Osteocyte (in vitro differentiated cells): ENCODE measurements at regions not wholly inside any gene's neighbourhood (a gene's known extent, or its start where the extent isn't known, plus 50 kb on each side); places are given as distances from the start of the nearest gene placed in this dataset.

Experiments
- DNase-seq: peaks from one replicate; pipeline ENCODE4 v3.0.0; 2021; ENCODE audit warnings: mixed read lengths; ENCODE audit not compliant: unreplicated experiment; ENCODE audit errors: extremely low spot score
- H3K27ac Mint-ChIP-seq: one replicate; pipeline ENCODE4 v1.8.0; 2021; ENCODE audit warnings: mild to moderate bottlenecking, mixed read lengths; ENCODE audit not compliant: unreplicated experiment
- H3K27me3 Mint-ChIP-seq: one replicate; pipeline ENCODE4 v1.8.0; 2021; ENCODE audit warnings: mixed read lengths; ENCODE audit not compliant: unreplicated experiment
- H3K36me3 Mint-ChIP-seq: one replicate; pipeline ENCODE4 v1.8.0; 2021; ENCODE audit warnings: mixed read lengths; ENCODE audit not compliant: unreplicated experiment
- H3K4me1 Mint-ChIP-seq: one replicate; pipeline ENCODE4 v1.8.0; 2021; ENCODE audit warnings: mixed read lengths; ENCODE audit not compliant: unreplicated experiment
- H3K4me3 Mint-ChIP-seq: one replicate; pipeline ENCODE4 v1.8.0; 2021; ENCODE audit warnings: mild to moderate bottlenecking, moderate library complexity, mixed read lengths; ENCODE audit not compliant: unreplicated experiment
- H3K9me3 Mint-ChIP-seq: one replicate; pipeline ENCODE4 v1.8.0; 2021; ENCODE audit warnings: mixed read lengths; ENCODE audit not compliant: unreplicated experiment
- CTCF ChIP-seq: fragments of 200-600 bp; sonication (generic); IDR thresholded peaks from 2 replicates; pipeline ENCODE4 v1.5.0; 2021; ENCODE audit warnings: antibody characterized with exemption, mild to moderate bottlenecking, moderate library complexity

- no peak for DNase-seq
- Mint-ChIP-seq H3K4me3 (no peak overlapping the region), H3K9me3 (peaks cover 48% of the 10 kb centered on the region), H3K4me1 (no peaks in the 10 kb centered on the region), H3K27me3 (no peaks in the 10 kb centered on the region), H3K36me3 (no peaks in the 10 kb centered on the region), H3K27ac (no peak overlapping the region)
- no peak for TF ChIP-seq CTCF
Observed at GRCh38 chr10:107971973-107972372, 807.5 kb upstream of the SORCS1 start.

GRCh38 chr10:107971411-107971810, 806.9 kb upstream of the SORCS1 start:
- Mint-ChIP-seq H3K36me3 (no peaks in the 10 kb centered on the region), H3K4me3 (no peak overlapping the region), H3K9me3 (peaks cover 50% of the 10 kb centered on the region), H3K27me3 (no peaks in the 10 kb centered on the region), H3K4me1 (no peaks in the 10 kb centered on the region), H3K27ac (no peak overlapping the region)
- TF ChIP-seq CTCF = no peak
- DNase-seq = no peak

GRCh38 chr10:107970512-107970911, 806.0 kb upstream of the SORCS1 start:
- DNase-seq = no peak
- Mint-ChIP-seq H3K36me3 (no peaks in the 10 kb centered on the region), H3K27me3 (no peaks in the 10 kb centered on the region), H3K9me3 (peaks cover 48% of the 10 kb centered on the region), H3K27ac (no peak overlapping the region), H3K4me1 (no peaks in the 10 kb centered on the region), H3K4me3 (no peak overlapping the region)
- TF ChIP-seq CTCF = no peak

GRCh38 chr10:107969936-107970335, 805.4 kb upstream of the SORCS1 start:
- H3K4me3 Mint-ChIP-seq = no peak overlapping the region
- no peak overlapping the region for H3K27ac Mint-ChIP-seq
- no peaks in the 10 kb centered on the region for H3K27me3 Mint-ChIP-seq
- H3K36me3 Mint-ChIP-seq = no peaks in the 10 kb centered on the region
- peaks cover 46% of the 10 kb centered on the region for H3K9me3 Mint-ChIP-seq
- no peak for DNase-seq
- no peaks in the 10 kb centered on the region for H3K4me1 Mint-ChIP-seq
- no peak for TF ChIP-seq CTCF

GRCh38 chr10:107966826-107967225, 802.3 kb upstream of the SORCS1 start:
- H3K4me3 Mint-ChIP-seq = no peak overlapping the region
- no peaks in the 10 kb centered on the region for H3K4me1 Mint-ChIP-seq
- no peaks in the 10 kb centered on the region for H3K27me3 Mint-ChIP-seq
- TF ChIP-seq CTCF = no peak
- peaks cover 31% of the 10 kb centered on the region for H3K9me3 Mint-ChIP-seq
- no peaks in the 10 kb centered on the region for H3K36me3 Mint-ChIP-seq
- no peak overlapping the region for H3K27ac Mint-ChIP-seq
- no peak for DNase-seq
